ENCODE measurements at regions not wholly inside any gene's neighbourhood (a gene's known extent, or its start where the extent isn't known, plus 50 kb on each side); places are given as distances from the start of the nearest gene placed in this dataset.

- TF ChIP-seq PREB (CRISPR knock-in tag; IDR thresholded peaks at IDR 0.05; ENCODE audit: borderline replicate concordance) (no peak), JAZF1 (CRISPR knock-in tag; IDR thresholded peaks at IDR 0.05) (no peak), MLX (CRISPR knock-in tag; IDR thresholded peaks at IDR 0.05) (no peak)
Observed at GRCh38 chr5:74988273-74988983, 63.9 kb downstream of the GCNT4 start (continued).

GRCh38 chr5:74978345-74978744, 74.0 kb downstream of the GCNT4 start:
- ATAC-seq (no peak), DNase-seq (ENCODE audit: low spot score) (no peak)
- POLR2A ChIA-PET = no interaction called here
- Mint-ChIP-seq H3K9me3 (peaks cover 18% of the 10 kb centered on the region), H3K27me3 (ENCODE audit: low read depth) (no peaks in the 10 kb centered on the region), H3K4me3 (no peak overlapping the region), H3K27ac (no peak overlapping the region), H3K4me1 (peaks cover 24% of the 10 kb centered on the region), H3K36me3 (peaks cover 7% of the 10 kb centered on the region)
- TF ChIP-seq CREB1 (CRISPR knock-in tag; IDR thresholded peaks at IDR 0.05) (no peak), ATF6 (CRISPR knock-in tag; IDR thresholded peaks at IDR 0.05) (no peak), AFF4 (CRISPR knock-in tag; IDR thresholded peaks at IDR 0.05; ENCODE audit: borderline replicate concordance) (no peak), ZNF121 (CRISPR knock-in tag; IDR thresholded peaks at IDR 0.05) (no peak), IRF2 (CRISPR knock-in tag; IDR thresholded peaks at IDR 0.05; ENCODE audit: borderline replicate concordance, low read depth) (no peak), PRDM15 (CRISPR knock-in tag; IDR thresholded peaks at IDR 0.05) (no peak), ZBTB21 (CRISPR knock-in tag; IDR thresholded peaks at IDR 0.05; ENCODE audit: borderline replicate concordance) (no peak), ESRRA (CRISPR knock-in tag; IDR thresholded peaks at IDR 0.05; ENCODE audit: borderline replicate concordance) (no peak), TEAD1 (CRISPR knock-in tag; IDR thresholded peaks at IDR 0.05) (no peak), MXD4 (CRISPR knock-in tag; IDR thresholded peaks at IDR 0.05; ENCODE audit: borderline replicate concordance) (no peak)
- CTCF ChIA-PET = interaction anchor here (1.4 kb wide), 1 partner anchor 72 kb away, joined by 4 read pairs; no protein-coding TSS in a partner anchor
